Vagina (tissue), 2 donors: ENCODE measurements at regions not wholly inside any gene's neighbourhood (a gene's known extent, or its start where the extent isn't known, plus 50 kb on each side); places are given as distances from the start of the nearest gene placed in this dataset.

Source experiments
- POLR2A ChIP-seq, 2 donors: fragments of 450-650 bp; IDR thresholded peaks; one replicate each; pipeline ENCODE4 v1.6.1; 2017; ENCODE audit warnings: antibody characterized with exemption in 2 of 2, mild to moderate bottlenecking in 2 of 2, moderate library complexity in 2 of 2
- POLR2AphosphoS5 ChIP-seq, 2 donors: sonication (generic); formaldehyde crosslinking; IDR thresholded peaks; one replicate each; pipeline ENCODE4 v1.9.0; 2017; ENCODE audit warnings: antibody characterized with exemption in 2 of 2, mild to moderate bottlenecking in 2 of 2, low read depth in 1 of 2; ENCODE audit not compliant: insufficient read depth in 1 of 2
- TF ChIP-seq, protein P1 (sequence below), 3 experiments: fragments of 450-650 bp in 2 of 3; fragments of 200-600 bp in 1 of 3; sonication (generic) in 1 of 3; IDR thresholded peaks; one replicate each; pipeline ENCODE4 v1.5.1; 2017 to 2019; ENCODE audit warnings: antibody characterized with exemption in 3 of 3, mild to moderate bottlenecking in 2 of 3, moderate library complexity in 2 of 3

DNA sequence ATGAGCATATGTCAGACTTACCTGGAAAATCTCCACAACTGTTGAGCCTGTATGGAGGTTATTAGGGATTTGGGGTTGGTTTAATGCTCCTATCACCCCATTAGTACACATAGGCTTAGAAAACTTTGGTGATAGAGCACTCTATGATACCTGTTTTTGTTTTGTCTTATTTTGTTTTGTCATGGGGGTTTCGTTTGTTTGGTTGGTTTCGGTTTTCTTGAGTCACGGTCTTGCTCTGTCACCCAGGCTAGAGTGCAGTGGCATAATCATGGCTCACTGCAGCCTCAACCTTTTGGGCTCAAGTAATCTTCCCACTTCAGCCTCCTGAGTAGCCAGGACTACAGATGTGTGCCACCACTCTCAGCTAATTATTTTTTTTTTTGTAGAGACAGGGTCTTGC lies 70.0 kb downstream of the MZT1 start:
- TF ChIP-seq, protein P1, sequence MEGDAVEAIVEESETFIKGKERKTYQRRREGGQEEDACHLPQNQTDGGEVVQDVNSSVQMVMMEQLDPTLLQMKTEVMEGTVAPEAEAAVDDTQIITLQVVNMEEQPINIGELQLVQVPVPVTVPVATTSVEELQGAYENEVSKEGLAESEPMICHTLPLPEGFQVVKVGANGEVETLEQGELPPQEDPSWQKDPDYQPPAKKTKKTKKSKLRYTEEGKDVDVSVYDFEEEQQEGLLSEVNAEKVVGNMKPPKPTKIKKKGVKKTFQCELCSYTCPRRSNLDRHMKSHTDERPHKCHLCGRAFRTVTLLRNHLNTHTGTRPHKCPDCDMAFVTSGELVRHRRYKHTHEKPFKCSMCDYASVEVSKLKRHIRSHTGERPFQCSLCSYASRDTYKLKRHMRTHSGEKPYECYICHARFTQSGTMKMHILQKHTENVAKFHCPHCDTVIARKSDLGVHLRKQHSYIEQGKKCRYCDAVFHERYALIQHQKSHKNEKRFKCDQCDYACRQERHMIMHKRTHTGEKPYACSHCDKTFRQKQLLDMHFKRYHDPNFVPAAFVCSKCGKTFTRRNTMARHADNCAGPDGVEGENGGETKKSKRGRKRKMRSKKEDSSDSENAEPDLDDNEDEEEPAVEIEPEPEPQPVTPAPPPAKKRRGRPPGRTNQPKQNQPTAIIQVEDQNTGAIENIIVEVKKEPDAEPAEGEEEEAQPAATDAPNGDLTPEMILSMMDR (IDR thresholded peaks at IDR 0.05) = no peak
- TF ChIP-seq POLR2A (IDR thresholded peaks at IDR 0.05) (no peak), POLR2AphosphoS5 (IDR thresholded peaks at IDR 0.05; ENCODE audit: insufficient read depth in 1 of 2, low read depth in 1 of 2) (no peak)
